GM19397 (cell line): ENCODE measurements at regions not wholly inside any gene's neighbourhood (a gene's known extent, or its start where the extent isn't known, plus 50 kb on each side); places are given as distances from the start of the nearest gene placed in this dataset.

Experiments used
- ATAC-seq: cut with Tn5 transposase; IDR thresholded peaks from one replicate; pipeline ENCODE4 v1.9.1; 2021; ENCODE audit warnings: mild to moderate bottlenecking, moderate library complexity; ENCODE audit not compliant: unreplicated experiment

GRCh38 chr3:152185891-152186630 is 82.7 kb upstream of the MBNL1 start:
- ATAC-seq: no peak

- ATAC-seq: no peak
Observed at GRCh38 chr3:152190636-152191183, 78.0 kb upstream of the MBNL1 start.

- ATAC-seq: no peak
Observed at GRCh38 chr3:152192050-152192449, 76.7 kb upstream of the MBNL1 start.

- ATAC-seq: no peak
Observed at GRCh38 chr3:152192936-152193672, 75.6 kb upstream of the MBNL1 start.

- ATAC-seq: peak; percentile 55
Observed at GRCh38 chr3:152193673-152194267, 75.0 kb upstream of the MBNL1 start.

- ATAC-seq: no peak
Observed at GRCh38 chr3:152195206-152195605, 73.5 kb upstream of the MBNL1 start.

GRCh38 chr3:152196782-152197181 is 71.9 kb upstream of the MBNL1 start:
- peak; percentile 27 for ATAC-seq

- no peak for ATAC-seq
Observed at GRCh38 chr3:152197451-152197850, 71.3 kb upstream of the MBNL1 start.

GRCh38 chr3:152197937-152198336 is 70.8 kb upstream of the MBNL1 start:
- ATAC-seq: peak; percentile 32

- no peak for ATAC-seq
Observed at GRCh38 chr3:152198665-152199064, 70.1 kb upstream of the MBNL1 start.

GRCh38 chr3:152199102-152199840 is 69.5 kb upstream of the MBNL1 start:
- ATAC-seq: no peak

GRCh38 chr3:152200476-152201420 is 68.0 kb upstream of the MBNL1 start:
- ATAC-seq: no peak

GRCh38 chr3:152202976-152203626 is 65.6 kb upstream of the MBNL1 start:
- ATAC-seq: peak; percentile 32

GRCh38 chr3:152203652-152204051 is 65.1 kb upstream of the MBNL1 start:
- ATAC-seq: no peak

- no peak for ATAC-seq
Observed at GRCh38 chr3:152204218-152204617, 64.5 kb upstream of the MBNL1 start.

GRCh38 chr3:152205097-152205593 is 63.6 kb upstream of the MBNL1 start:
- no peak for ATAC-seq

- ATAC-seq: no peak
Observed at GRCh38 chr3:152206243-152206760, 62.4 kb upstream of the MBNL1 start.

GRCh38 chr3:152208439-152208838 is 60.3 kb upstream of the MBNL1 start:
- no peak for ATAC-seq

- ATAC-seq: no peak
Observed at GRCh38 chr3:152209060-152209459, 59.7 kb upstream of the MBNL1 start.
